Medulla oblongata (tissue), 1 donor: ENCODE measurements at regions not wholly inside any gene's neighbourhood (a gene's known extent, or its start where the extent isn't known, plus 50 kb on each side); places are given as distances from the start of the nearest gene placed in this dataset.
"Not testable (repeated sequence)": the region's sequence is repeated elsewhere in the genome, so short reads cannot be mapped to it uniquely, and the experiment has no call there.

Experiments
- DNase-seq: peaks from one replicate; pipeline ENCODE4 v3.0.0-alpha.2; 2015; ENCODE audit errors: extremely low spot score

DNA sequence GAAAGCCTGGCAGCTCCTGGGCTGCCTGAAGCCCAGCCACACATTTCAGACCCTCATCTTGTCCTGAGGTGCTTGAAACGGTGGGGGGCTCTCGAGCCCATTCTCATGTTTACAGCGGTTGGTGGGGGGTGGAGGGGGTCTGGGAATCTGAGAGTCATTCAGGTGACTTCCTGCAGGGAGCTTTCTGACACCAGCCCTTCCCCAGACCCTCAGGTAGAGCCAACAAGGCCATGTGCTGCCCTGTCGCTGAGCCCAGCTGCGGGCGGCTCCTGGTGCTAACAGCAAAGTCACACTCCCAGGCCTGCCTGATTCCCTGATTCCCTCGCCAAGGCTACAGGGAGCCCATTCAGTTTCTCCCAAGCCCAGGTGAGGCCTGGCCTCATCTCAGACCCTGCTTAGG lies 324.9 kb upstream of the MEX3C start:
- no peak for DNase-seq

GRCh38 chr18:51522821-51523220 lies 325.3 kb upstream of the MEX3C start:
- DNase-seq, result no peak

DNA sequence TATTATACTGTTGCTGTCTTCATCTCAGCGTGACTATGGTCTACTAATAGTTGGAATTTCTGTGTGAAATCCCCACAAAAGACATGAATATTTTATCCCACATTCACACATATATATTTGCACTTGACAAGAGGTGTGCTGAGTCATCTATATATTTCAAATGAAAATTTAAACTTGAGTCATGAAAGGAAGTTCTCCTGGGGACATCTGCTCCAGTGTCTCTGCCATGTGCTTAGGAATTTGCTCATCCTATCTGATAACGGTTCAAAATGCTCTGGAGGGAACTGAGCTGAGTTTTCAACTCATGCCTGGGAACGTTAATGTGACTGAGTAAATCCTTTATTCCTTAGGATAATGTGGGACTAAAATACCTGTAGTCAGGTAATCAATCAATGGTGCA lies 326.2 kb upstream of the MEX3C start:
- no peak for DNase-seq

DNA sequence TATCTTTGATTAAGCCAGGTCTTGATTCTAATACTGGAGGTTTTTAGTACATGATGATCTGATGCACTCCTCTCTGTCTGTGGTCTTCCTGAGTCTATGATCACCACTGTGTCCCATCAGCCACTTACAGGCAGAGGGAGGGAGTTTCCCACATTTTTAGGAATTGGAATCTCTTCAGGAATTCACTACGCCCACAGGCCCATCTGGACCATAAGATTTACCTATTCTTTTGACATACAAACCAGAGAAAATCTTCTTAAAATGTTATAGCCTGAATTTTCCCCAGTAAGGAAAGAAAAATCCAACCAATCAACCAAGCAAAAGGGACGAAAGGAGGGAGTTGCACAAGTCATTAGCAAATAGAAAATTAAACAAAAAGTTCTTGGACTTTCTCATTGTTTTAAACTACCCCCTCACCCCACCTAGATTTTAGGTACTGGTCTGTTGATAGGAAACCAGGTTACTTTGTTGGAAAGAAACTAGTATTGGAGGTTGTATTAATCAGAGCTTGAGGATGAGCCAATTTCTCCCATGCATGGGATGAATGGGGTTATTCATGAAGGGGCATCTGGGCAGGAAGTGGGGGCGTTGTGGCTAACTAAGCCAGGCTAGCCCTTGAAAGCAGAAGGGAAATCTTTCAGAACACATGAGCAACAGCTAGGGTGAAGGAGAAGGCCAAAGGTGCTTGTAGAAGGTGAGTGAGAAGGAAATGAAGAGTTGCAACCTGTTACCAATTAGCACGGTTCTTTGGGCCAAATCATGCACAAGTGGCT lies 328.2 kb upstream of the MEX3C start:
- DNase-seq, result no peak

DNA sequence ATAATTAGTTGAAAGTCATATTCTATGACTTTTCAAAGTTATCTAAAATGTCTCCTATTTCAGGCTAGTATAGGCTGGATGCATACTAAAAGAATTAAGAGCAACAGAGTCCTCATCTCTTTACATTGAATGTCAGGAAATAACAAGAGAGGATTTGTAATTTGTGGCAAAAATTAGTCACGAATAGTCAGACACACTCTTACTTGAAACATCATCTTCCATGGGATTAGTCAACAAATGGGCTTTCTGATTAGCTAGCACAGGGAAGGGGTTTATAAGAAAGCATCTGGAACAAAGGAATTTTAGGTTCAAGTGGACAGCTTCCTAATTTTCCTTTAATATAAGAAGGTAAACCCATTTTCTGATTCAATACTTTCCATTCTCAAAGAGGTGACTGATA lies 330.3 kb upstream of the MEX3C start:
- no peak for DNase-seq

GRCh38 chr18:51531501-51531900 lies 334.0 kb upstream of the MEX3C start:
- no peak for DNase-seq

DNA sequence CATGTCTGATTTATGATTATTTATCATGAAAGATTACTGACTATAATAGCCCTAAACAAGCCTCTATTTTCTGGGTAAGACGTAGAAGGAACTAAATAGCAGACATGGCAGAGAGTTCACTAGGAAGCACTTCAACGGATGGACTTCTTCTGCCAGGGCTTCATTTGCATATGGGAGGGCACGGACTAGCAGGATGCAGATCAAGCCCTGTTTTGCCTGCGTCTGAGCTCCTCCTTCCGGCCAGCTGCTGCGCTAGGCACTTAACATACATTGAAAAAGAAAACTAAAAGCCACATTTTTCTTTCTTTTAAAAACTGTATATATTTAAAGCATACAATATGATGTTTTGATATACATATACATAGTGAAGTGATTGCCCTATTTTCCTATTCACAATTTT lies 340.0 kb upstream of the MEX3C start:
- DNase-seq, result peak; percentile 77

GRCh38 chr18:51540562-51540961 lies 343.1 kb upstream of the MEX3C start:
- no peak for DNase-seq

- DNase-seq, result no peak
These were observed 343.7 kb upstream of the MEX3C start for GRCh38 chr18:51541230-51541629.

DNA sequence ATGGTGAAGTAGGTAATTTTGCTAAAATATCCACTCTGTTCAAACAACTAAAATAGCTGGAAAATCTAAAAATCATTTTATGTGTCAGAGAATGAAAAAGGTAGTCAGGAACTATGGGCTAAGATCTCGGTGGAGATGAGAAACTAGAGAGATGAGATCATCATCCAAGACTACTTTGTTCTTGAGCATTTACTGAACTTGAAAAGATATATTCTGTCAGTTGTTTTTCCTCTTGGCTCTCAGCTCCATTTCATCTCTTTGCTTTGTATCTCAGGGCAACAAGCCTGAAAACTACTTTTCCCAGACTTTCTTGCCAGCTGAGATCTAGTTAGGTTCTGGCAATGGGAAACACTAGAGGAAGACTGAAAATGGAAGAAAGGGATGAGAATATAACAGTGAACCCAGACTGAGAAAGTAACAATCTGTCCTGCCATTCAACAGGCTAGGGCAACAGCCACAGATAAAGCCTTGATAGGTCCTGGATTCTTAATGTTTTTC lies 346.2 kb upstream of the MEX3C start:
- DNase-seq, result peak; percentile 27

DNA sequence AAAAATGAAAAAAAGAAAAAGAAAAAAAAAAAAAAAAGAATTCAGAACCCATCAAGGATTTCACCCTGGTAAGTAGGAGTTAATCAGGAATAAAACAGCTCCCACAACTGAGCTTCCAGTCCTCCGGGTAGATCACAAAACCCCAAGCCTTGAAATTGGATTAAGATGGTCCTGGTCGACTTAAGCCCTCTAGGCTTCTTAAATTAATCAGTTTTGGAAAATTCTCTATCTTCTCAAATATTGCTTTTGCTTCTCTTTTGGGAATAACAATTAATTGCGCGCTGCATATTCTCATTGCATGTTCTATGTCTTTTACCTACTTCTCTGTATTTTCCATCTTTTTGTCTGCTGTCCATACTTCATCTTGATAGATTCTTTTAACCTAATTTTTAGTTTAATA lies 348.0 kb upstream of the MEX3C start:
- no peak for DNase-seq

- no peak for DNase-seq
These were observed 361.9 kb upstream of the MEX3C start for GRCh38 chr18:51559198-51559901.

- no peak for DNase-seq
These were observed 362.4 kb upstream of the MEX3C start for GRCh38 chr18:51559902-51560287.

- DNase-seq, result no peak
These were observed 364.3 kb upstream of the MEX3C start for GRCh38 chr18:51561821-51562220.

GRCh38 chr18:51562866-51563265 lies 365.4 kb upstream of the MEX3C start:
- no peak for DNase-seq

DNA sequence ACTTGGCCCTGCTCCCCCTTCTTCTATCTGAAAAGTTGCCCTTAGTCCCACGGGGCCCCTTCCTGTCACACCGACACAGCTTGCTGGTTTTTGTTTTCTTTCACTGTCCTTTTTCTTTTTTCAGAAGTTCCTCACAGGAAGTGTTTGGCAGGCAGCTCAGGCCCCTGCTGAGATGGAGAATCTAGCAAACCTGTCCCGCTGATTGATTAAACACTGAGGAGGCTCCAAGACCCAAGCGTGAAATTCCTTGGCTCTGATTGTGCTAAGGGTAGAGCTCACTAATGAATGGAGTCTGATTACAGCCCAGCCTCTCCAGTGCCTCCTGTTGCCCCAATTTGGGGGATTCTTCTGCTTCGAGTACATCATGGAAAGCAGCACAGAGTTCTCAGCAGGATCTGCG lies 365.9 kb upstream of the MEX3C start:
- DNase-seq, result no peak

- no peak for DNase-seq
These were observed 370.7 kb upstream of the MEX3C start for GRCh38 chr18:51568151-51568550.

DNA sequence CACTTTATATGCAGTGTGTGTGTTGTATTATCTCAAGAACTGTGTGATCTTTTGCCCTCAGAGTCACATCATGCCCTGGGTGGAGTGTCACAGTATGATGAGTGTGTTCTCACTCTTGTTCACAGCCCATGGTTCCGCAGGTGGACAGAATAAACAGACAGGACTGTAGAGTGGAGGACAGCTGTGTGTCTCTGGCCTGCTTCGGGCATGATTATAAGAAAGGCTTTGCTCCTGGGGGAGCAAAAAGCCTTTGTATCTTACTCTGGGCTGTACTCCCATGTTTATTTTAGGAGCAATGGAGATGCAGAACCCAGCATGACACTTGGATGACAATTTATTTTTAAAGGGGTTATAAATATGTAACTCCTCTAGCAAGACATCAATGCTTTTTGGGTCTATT lies 371.7 kb upstream of the MEX3C start:
- DNase-seq, result no peak

DNA sequence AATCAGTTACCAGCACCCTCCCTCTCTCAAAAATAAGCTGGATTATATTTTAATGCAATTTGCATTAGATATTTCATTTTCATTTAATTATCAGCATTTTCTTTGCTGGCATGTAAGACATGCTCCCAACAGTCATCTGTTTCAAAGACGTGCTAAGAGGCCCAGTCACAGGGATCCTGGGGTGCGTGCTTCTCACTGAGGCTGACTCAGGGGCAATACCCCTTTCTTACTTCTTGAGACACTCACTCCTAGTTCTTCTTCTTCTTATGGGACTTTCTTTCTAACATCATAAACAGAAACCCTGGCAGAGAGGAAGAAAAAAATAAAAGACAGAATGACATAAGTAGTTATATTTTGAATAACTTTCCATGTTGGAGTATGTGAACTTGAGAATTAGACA lies 372.1 kb upstream of the MEX3C start:
- DNase-seq, result no peak

DNA sequence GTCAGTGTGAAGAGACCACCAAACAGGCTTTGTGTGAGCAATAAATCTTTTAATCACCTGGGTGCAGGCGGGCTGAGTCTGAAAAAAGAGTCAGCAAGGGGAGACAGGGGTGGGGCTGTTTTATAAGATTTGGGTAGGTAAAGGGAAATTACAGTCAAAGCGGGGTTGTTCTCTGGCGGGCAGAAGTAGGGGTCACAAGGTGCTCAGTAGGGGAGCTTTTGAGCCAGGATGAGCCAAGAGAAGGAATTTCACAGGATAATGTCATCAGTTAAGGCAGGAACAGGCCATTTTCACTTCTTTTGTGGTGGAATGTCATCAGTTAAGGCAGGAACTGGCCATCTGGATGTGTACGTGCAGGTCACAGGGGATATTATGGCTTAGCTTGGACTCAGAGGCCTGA lies 372.6 kb upstream of the MEX3C start:
- not testable (repeated sequence) for DNase-seq

GRCh38 chr18:51573886-51574285 lies 376.4 kb upstream of the MEX3C start:
- DNase-seq, result not testable (repeated sequence)

DNA sequence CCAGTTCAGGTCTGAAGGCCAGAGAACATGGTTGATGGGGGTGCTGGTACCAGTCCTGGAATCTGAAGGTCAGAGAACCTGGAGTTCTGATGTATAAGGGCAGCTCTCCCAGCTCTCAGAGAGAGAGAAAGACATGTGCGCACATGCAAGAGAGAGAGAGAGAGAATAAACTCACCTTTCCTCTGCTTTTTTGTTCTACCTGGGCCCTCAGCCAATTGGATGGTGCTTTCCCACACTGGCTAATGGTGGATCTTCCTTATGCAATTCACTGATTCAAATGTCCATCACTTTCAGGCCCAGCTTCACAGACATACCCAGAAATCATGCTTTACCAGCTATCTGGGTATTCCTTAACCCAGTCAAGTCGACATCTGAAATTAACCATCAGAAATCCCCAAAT lies 377.7 kb upstream of the MEX3C start:
- DNase-seq, result no peak

- DNase-seq, result no peak
These were observed 381.0 kb upstream of the MEX3C start for GRCh38 chr18:51578406-51578980.
